Loucy (cell line): ENCODE measurements at regions not wholly inside any gene's neighbourhood (a gene's known extent, or its start where the extent isn't known, plus 50 kb on each side); places are given as distances from the start of the nearest gene placed in this dataset.

Source experiments
- H2AFZ ChIP-seq: fragments of 200-600 bp; sonication (generic); 2 replicates; pipeline ENCODE4 v1.6.0; 2016; ENCODE audit warnings: antibody characterized with exemption, mild to moderate bottlenecking, low read length, moderate library complexity
- H3F3A ChIP-seq: fragments of 200-600 bp; 2 replicates; pipeline ENCODE4 v1.6.0; 2016; ENCODE audit warnings: antibody characterized with exemption, low read depth, mild to moderate bottlenecking
- H3K27me3 ChIP-seq: fragments of 200-600 bp; sonication (generic); 2 replicates; pipeline ENCODE4 v1.6.1; 2014; ENCODE audit warnings: low read length, mild to moderate bottlenecking; ENCODE audit not compliant: insufficient read depth, poor library complexity, severe bottlenecking
- H3K36me3 ChIP-seq: fragments of 200-600 bp; sonication (generic); 2 replicates; pipeline ENCODE4 v1.6.1; 2016; ENCODE audit warnings: low read length; ENCODE audit not compliant: insufficient read depth
- H3K4me1 ChIP-seq: fragments of 200-600 bp; sonication (generic); 2 replicates; pipeline ENCODE4 v1.5.1; 2014; ENCODE audit warnings: low read length, mild to moderate bottlenecking; ENCODE audit not compliant: insufficient read depth, poor library complexity, severe bottlenecking
- H3K4me2 ChIP-seq: fragments of 200-600 bp; sonication (generic); 2 replicates; pipeline ENCODE4 v1.6.0; 2014; ENCODE audit warnings: antibody characterized with exemption, low read length, low read depth, mild to moderate bottlenecking; ENCODE audit not compliant: poor library complexity, severe bottlenecking
- H3K4me3 ChIP-seq: fragments of 200-600 bp; sonication (generic); 2 replicates; pipeline ENCODE4 v1.5.1; 2014; ENCODE audit warnings: low read length, mild to moderate bottlenecking, mixed read lengths; ENCODE audit not compliant: poor library complexity, severe bottlenecking
- H3K79me2 ChIP-seq: fragments of 200-600 bp; sonication (generic); 2 replicates; pipeline ENCODE4 v1.6.1; 2014; ENCODE audit warnings: low read length; ENCODE audit not compliant: insufficient read depth
- H3K9ac ChIP-seq: fragments of 200-600 bp; sonication (generic); 2 replicates; pipeline ENCODE4 v1.6.0; 2014; ENCODE audit warnings: mild to moderate bottlenecking, low read depth, low read length, moderate library complexity; ENCODE audit not compliant: poor library complexity, severe bottlenecking
- H3K9me2 ChIP-seq: fragments of 200-600 bp; sonication (generic); replicated peaks from 2 replicates; pipeline ENCODE4 v1.6.1; 2016; ENCODE audit warnings: low read depth, low read length, mixed read lengths
- H3K9me3 ChIP-seq: fragments of 200-600 bp; sonication (generic); 2 replicates; pipeline ENCODE4 v1.6.1; 2014; ENCODE audit warnings: mild to moderate bottlenecking, antibody characterized with exemption, low read length, low read depth; ENCODE audit not compliant: insufficient read depth
- H4K20me1 ChIP-seq: fragments of 200-600 bp; sonication (generic); 2 replicates; pipeline ENCODE4 v1.6.0; 2014; ENCODE audit warnings: antibody characterized with exemption, low read length, mild to moderate bottlenecking; ENCODE audit not compliant: insufficient read depth, poor library complexity, severe bottlenecking
- CTCF ChIP-seq: fragments of 200-600 bp; sonication (generic); conservative IDR thresholded peaks from 2 replicates; pipeline ENCODE4 v1.5.1; 2014; ENCODE audit warnings: mild to moderate bottlenecking, antibody characterized with exemption, low read length
- EZH2phosphoT487 ChIP-seq: fragments of 200-600 bp; IDR thresholded peaks from 2 replicates; pipeline ENCODE4 v1.6.1; 2018; ENCODE audit warnings: antibody characterized with exemption, mild to moderate bottlenecking, moderate library complexity, borderline replicate concordance

GRCh38 chr7:124542476-124542875 is 223.1 kb downstream of the GPR37 start:
- Histone ChIP-seq H3K9ac (no peak overlapping the region), H3K4me3 (no peak overlapping the region), H3K4me2 (no peak overlapping the region), H3K27me3 (no peaks in the 10 kb centered on the region), H3K9me2 (no peaks in the 10 kb centered on the region), H3K4me1 (no peaks in the 10 kb centered on the region), H3K9me3 (no peaks in the 10 kb centered on the region), H3K79me2 (no peaks in the 10 kb centered on the region), H4K20me1 (no peaks in the 10 kb centered on the region), H3F3A (no peaks in the 10 kb centered on the region), H3K36me3 (no peaks in the 10 kb centered on the region), H2AFZ (no peak overlapping the region)
- TF ChIP-seq EZH2phosphoT487 (no peak), CTCF (no peak)

GRCh38 chr7:124536156-124536762 is 229.3 kb downstream of the GPR37 start:
- H3K79me2 ChIP-seq = no peaks in the 10 kb centered on the region
- H3K9ac ChIP-seq = no peak overlapping the region
- no peaks in the 10 kb centered on the region for H4K20me1 ChIP-seq
- H3K9me3 ChIP-seq = no peaks in the 10 kb centered on the region
- TF ChIP-seq CTCF = no peak
- no peak for TF ChIP-seq EZH2phosphoT487
- no peak overlapping the region for H3K4me3 ChIP-seq
- H3K9me2 ChIP-seq = no peaks in the 10 kb centered on the region
- no peak overlapping the region for H3K4me2 ChIP-seq
- H3K4me1 ChIP-seq = no peaks in the 10 kb centered on the region
- H2AFZ ChIP-seq = no peak overlapping the region
- H3F3A ChIP-seq = no peaks in the 10 kb centered on the region
- no peaks in the 10 kb centered on the region for H3K27me3 ChIP-seq
- H3K36me3 ChIP-seq = no peaks in the 10 kb centered on the region

DNA sequence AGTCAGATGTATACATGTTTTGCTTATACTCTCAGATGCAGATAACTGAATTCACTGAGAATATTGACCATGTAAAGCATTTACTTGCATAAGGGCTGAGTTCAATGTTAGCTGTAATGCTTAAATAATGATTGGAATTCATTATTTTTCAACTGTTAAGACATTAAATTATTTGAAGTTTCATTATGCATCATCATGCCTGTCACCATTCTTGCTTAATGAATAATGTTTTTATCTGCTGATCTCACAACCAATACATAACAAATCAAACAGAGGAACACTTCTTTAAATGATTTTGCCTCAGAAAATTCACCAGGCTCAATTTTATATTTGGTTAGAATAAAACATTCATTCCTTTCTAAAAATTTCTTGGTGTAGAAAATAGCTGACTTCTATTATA is 233.4 kb downstream of the GPR37 start:
- no peaks in the 10 kb centered on the region for H3F3A ChIP-seq
- H3K9me2 ChIP-seq = no peaks in the 10 kb centered on the region
- no peak overlapping the region for H3K4me2 ChIP-seq
- TF ChIP-seq EZH2phosphoT487 (no peak), CTCF (no peak)
- no peaks in the 10 kb centered on the region for H3K9me3 ChIP-seq
- no peak overlapping the region for H2AFZ ChIP-seq
- no peaks in the 10 kb centered on the region for H3K36me3 ChIP-seq
- H4K20me1 ChIP-seq = no peaks in the 10 kb centered on the region
- no peaks in the 10 kb centered on the region for H3K4me1 ChIP-seq
- H3K4me3 ChIP-seq = no peak overlapping the region
- H3K9ac ChIP-seq = no peak overlapping the region
- H3K27me3 ChIP-seq = no peaks in the 10 kb centered on the region
- H3K79me2 ChIP-seq = no peaks in the 10 kb centered on the region
